Tibial nerve (tissue), 4 donors: ENCODE measurements at regions not wholly inside any gene's neighbourhood (a gene's known extent, or its start where the extent isn't known, plus 50 kb on each side); places are given as distances from the start of the nearest gene placed in this dataset.

Source experiments
- DNase-seq, 2 donors: peaks; one replicate each; pipeline ENCODE4 v3.0.0-alpha.2; 2019; ENCODE audit warnings: low spot score in 2 of 2
- H3K27ac ChIP-seq, 4 donors: fragments of 200-600 bp; sonication (generic) in 3 of 4; one replicate each; pipeline ENCODE4 v1.5.1; 2017 to 2019; ENCODE audit warnings: mild to moderate bottlenecking in 1 of 4
- H3K27me3 ChIP-seq, 2 donors: fragments of 200-600 bp; sonication (generic) in 1 of 2; one replicate each; pipeline versions ENCODE4 v1.5.1 to v1.6.0; 2017 to 2019
- H3K36me3 ChIP-seq, 3 donors: fragments of 200-600 bp; sonication (generic); one replicate each; pipeline ENCODE4 v1.5.1; 2018 to 2019
- H3K4me1 ChIP-seq, 4 donors: fragments of 200-600 bp; sonication (generic) in 3 of 4; one replicate each; pipeline ENCODE4 v1.5.1; 2017 to 2019
- H3K4me3 ChIP-seq, 4 donors: fragments of 200-600 bp; sonication (generic) in 3 of 4; one replicate each; pipeline ENCODE4 v1.5.1; 2017 to 2019; ENCODE audit warnings: mild to moderate bottlenecking in 1 of 4, moderate library complexity in 1 of 4
- H3K9me3 ChIP-seq, 4 donors: fragments of 200-600 bp; sonication (generic) in 3 of 4; one replicate each; pipeline ENCODE4 v1.5.1; 2017 to 2019
- CTCF ChIP-seq, 5 experiments: fragments of 200-600 bp in 3 of 5; fragments of 450-650 bp in 2 of 5; sonication (generic) in 3 of 5; IDR thresholded peaks; one replicate each; pipeline ENCODE4 v1.5.1; 2016 to 2019; ENCODE audit warnings: antibody characterized with exemption in 5 of 5, mild to moderate bottlenecking in 3 of 5, moderate library complexity in 2 of 5
- EP300 ChIP-seq, 2 donors: sonication (generic); formaldehyde crosslinking; IDR thresholded peaks; one replicate each; pipeline ENCODE4 v1.6.1; 2017; ENCODE audit warnings: antibody characterized with exemption in 2 of 2, mild to moderate bottlenecking in 1 of 2
- POLR2A ChIP-seq, 2 donors: fragments of 450-650 bp; IDR thresholded peaks; one replicate each; pipeline ENCODE4 v1.6.1; 2017; ENCODE audit warnings: antibody characterized with exemption in 2 of 2, mild to moderate bottlenecking in 2 of 2, moderate library complexity in 2 of 2
- WGBS, 2 donors: methylation state at CpG; one replicate each; pipeline ENCODE4 v1.1.5; 2018; 5-methylcytosine and 5-hydroxymethylcytosine counted together

GRCh38 chr15:47616876-47617275 is 100.4 kb upstream of the SEMA6D start:
- no peaks in the 10 kb centered on the region for H3K36me3 ChIP-seq
- H3K4me3 ChIP-seq, result no peak overlapping the region
- no peaks in the 10 kb centered on the region for H3K27me3 ChIP-seq
- no peaks in the 10 kb centered on the region for H3K4me1 ChIP-seq
- no peak for DNase-seq
- 68 to 81% methylated on average over 4 of the region's 4 CpGs for WGBS, 2 donors
- H3K9me3 ChIP-seq, result no peaks in the 10 kb centered on the region
- TF ChIP-seq CTCF (IDR thresholded peaks at IDR 0.05) (no peak), EP300 (IDR thresholded peaks at IDR 0.05) (no peak), POLR2A (IDR thresholded peaks at IDR 0.05) (no peak)
- no peak overlapping the region for H3K27ac ChIP-seq

GRCh38 chr15:47618241-47618640 is 99.1 kb upstream of the SEMA6D start:
- TF ChIP-seq POLR2A (IDR thresholded peaks at IDR 0.05) (no peak), EP300 (IDR thresholded peaks at IDR 0.05) (no peak), CTCF (IDR thresholded peaks at IDR 0.05) (no peak)
- WGBS, 2 donors, result 42 to 56% methylated on average over 4 of the region's 4 CpGs

GRCh38 chr15:47620960-47621681 is 96.2 kb upstream of the SEMA6D start:
- H3K4me3 ChIP-seq, result no peak overlapping the region
- DNase-seq, result no peak
- 76 to 82% methylated on average over 7 of the region's 7 CpGs for WGBS, 2 donors
- H3K36me3 ChIP-seq, result no peaks in the 10 kb centered on the region
- no peaks in the 10 kb centered on the region for H3K27me3 ChIP-seq
- H3K4me1 ChIP-seq, result no peaks in the 10 kb centered on the region
- H3K27ac ChIP-seq, result no peak overlapping the region
- no peaks in the 10 kb centered on the region for H3K9me3 ChIP-seq
- TF ChIP-seq CTCF (IDR thresholded peaks at IDR 0.05), result no peak
- TF ChIP-seq EP300 (IDR thresholded peaks at IDR 0.05), result no peak
- TF ChIP-seq POLR2A (IDR thresholded peaks at IDR 0.05), result no peak

More at GRCh38 chr15:47618241-47618640, 99.1 kb upstream of the SEMA6D start:
- no peak for DNase-seq
- H3K27me3 ChIP-seq, result no peaks in the 10 kb centered on the region
- H3K4me1 ChIP-seq, result no peaks in the 10 kb centered on the region
- H3K36me3 ChIP-seq, result no peaks in the 10 kb centered on the region
- H3K27ac ChIP-seq, result no peak overlapping the region
- no peak overlapping the region for H3K4me3 ChIP-seq
- H3K9me3 ChIP-seq, result no peaks in the 10 kb centered on the region

GRCh38 chr15:47622055-47622454 is 95.2 kb upstream of the SEMA6D start:
- no peak overlapping the region for H3K27ac ChIP-seq
- no peaks in the 10 kb centered on the region for H3K4me1 ChIP-seq
- H3K9me3 ChIP-seq, result no peaks in the 10 kb centered on the region
- TF ChIP-seq EP300 (IDR thresholded peaks at IDR 0.05) (no peak), CTCF (IDR thresholded peaks at IDR 0.05) (no peak), POLR2A (IDR thresholded peaks at IDR 0.05) (no peak)
- 66 to 81% methylated on average over 2 of the region's 2 CpGs for WGBS, 2 donors
- H3K36me3 ChIP-seq, result no peaks in the 10 kb centered on the region
- H3K27me3 ChIP-seq, result no peaks in the 10 kb centered on the region
- no peak for DNase-seq
- no peak overlapping the region for H3K4me3 ChIP-seq

GRCh38 chr15:47624503-47624902 is 92.8 kb upstream of the SEMA6D start:
- no peaks in the 10 kb centered on the region for H3K36me3 ChIP-seq
- DNase-seq, result no peak
- TF ChIP-seq POLR2A (IDR thresholded peaks at IDR 0.05) (no peak), CTCF (IDR thresholded peaks at IDR 0.05) (no peak), EP300 (IDR thresholded peaks at IDR 0.05) (no peak)

More at GRCh38 chr15:47624503-47624902, 92.8 kb upstream of the SEMA6D start:
- Histone ChIP-seq H3K9me3 (peaks cover 0 to 6% (median 2%) of the 10 kb centered on the region in 4 donors), H3K4me3 (no peak overlapping the region), H3K4me1 (no peaks in the 10 kb centered on the region), H3K27me3 (no peaks in the 10 kb centered on the region), H3K27ac (no peak overlapping the region)
